HFFc6 (cell line): ENCODE measurements at regions not wholly inside any gene's neighbourhood (a gene's known extent, or its start where the extent isn't known, plus 50 kb on each side); places are given as distances from the start of the nearest gene placed in this dataset.

Source experiments
- DNase-seq: peaks from one replicate; pipeline ENCODE4 v3.0.0-alpha.2; 2018
- H3K27ac Mint-ChIP-seq: 2 replicates; pipeline ENCODE4 v1.8.0; 2020; ENCODE audit warnings: mild to moderate bottlenecking, mixed read lengths
- H3K27me3 Mint-ChIP-seq: 2 replicates; pipeline ENCODE4 v1.8.0; 2021; ENCODE audit warnings: mild to moderate bottlenecking, moderate library complexity, mixed read lengths; ENCODE audit not compliant: insufficient read depth
- H3K36me3 Mint-ChIP-seq: 2 replicates; pipeline ENCODE4 v1.8.0; 2021; ENCODE audit warnings: low read depth, mixed read lengths
- H3K4me1 Mint-ChIP-seq: 2 replicates; pipeline ENCODE4 v1.8.0; 2020; ENCODE audit warnings: low read depth, mixed read lengths
- H3K4me3 Mint-ChIP-seq: 2 replicates; pipeline ENCODE4 v1.8.0; 2020; ENCODE audit warnings: mild to moderate bottlenecking, moderate library complexity, mixed read lengths
- H3K9me3 Mint-ChIP-seq: 2 replicates; pipeline ENCODE4 v1.8.0; 2020; ENCODE audit warnings: mild to moderate bottlenecking, mixed read lengths
- CTCF ChIP-seq: fragments of 200-600 bp; sonication (generic); IDR thresholded peaks from 2 replicates; pipeline ENCODE4 v1.5.0; 2021; ENCODE audit warnings: antibody characterized with exemption, mild to moderate bottlenecking

DNA sequence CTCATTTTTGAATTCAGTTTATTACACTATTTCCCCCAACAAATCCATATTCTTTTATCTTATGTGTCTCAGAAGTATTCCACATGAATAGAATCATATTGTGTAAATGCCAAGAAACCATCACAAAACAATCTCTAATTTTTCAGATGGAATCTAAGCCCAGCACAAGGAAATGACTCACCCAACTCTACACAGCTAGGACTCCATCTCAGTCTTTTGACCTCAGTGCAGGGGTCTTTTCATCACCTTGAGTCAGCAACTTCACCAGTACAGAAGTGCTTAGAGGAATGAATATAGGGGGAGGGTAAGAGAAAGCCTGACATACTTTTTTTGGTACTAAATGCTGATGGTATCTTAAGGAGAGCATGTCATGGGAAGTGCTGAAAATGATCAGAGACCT is 169.3 kb upstream of the LRRN1 start:
- no peaks in the 10 kb centered on the region for H3K36me3 Mint-ChIP-seq
- TF ChIP-seq CTCF = no peak
- H3K27me3 Mint-ChIP-seq = no peaks in the 10 kb centered on the region; the same call in 1 of the 2 replicates

GRCh38 chr3:3628676-3629328 is 170.4 kb upstream of the LRRN1 start:
- no peak for DNase-seq
- TF ChIP-seq CTCF = no peak
- no peaks in the 10 kb centered on the region for H3K36me3 Mint-ChIP-seq
- no peak overlapping the region for H3K27ac Mint-ChIP-seq
- H3K27me3 Mint-ChIP-seq = no peaks in the 10 kb centered on the region; the same call in 1 of the 2 replicates
- peaks cover 46% of the 10 kb centered on the region for H3K9me3 Mint-ChIP-seq
- no peaks in the 10 kb centered on the region; the same call in 1 of the 2 replicates for H3K4me1 Mint-ChIP-seq
- H3K4me3 Mint-ChIP-seq = no peak overlapping the region

More for the DNA sequence above, 169.3 kb upstream of the LRRN1 start:
- H3K4me1 Mint-ChIP-seq = no peaks in the 10 kb centered on the region; the same call in 1 of the 2 replicates
- no peak overlapping the region for H3K27ac Mint-ChIP-seq
- H3K9me3 Mint-ChIP-seq = peaks cover 55% of the 10 kb centered on the region
- H3K4me3 Mint-ChIP-seq = no peak overlapping the region
- no peak for DNase-seq

DNA sequence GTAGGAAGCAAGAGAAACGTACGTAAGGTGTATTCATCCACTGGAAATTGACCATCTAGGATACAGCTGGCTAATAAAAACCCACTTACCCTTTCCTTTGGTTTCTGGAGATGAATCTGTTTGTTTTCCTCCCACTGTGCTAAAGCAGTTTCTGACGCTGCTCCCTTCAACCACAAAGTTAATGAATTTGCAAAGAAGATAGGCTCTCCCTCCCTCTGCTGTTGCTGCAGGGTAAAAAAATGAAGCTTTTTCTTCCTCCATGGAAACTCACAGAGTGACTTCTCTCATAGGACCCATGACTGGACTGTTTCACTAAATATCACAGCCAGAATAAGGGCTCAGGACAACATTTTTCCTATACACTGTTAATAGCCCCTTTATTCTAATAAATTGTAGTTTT is 172.1 kb upstream of the LRRN1 start:
- H3K36me3 Mint-ChIP-seq = no peaks in the 10 kb centered on the region
- no peaks in the 10 kb centered on the region; the same call in 1 of the 2 replicates for H3K27me3 Mint-ChIP-seq
- no peaks in the 10 kb centered on the region; the same call in 1 of the 2 replicates for H3K4me1 Mint-ChIP-seq
- no peak overlapping the region for H3K4me3 Mint-ChIP-seq
- H3K27ac Mint-ChIP-seq = no peak overlapping the region
- no peak for DNase-seq
- H3K9me3 Mint-ChIP-seq = peaks cover 44% of the 10 kb centered on the region
- TF ChIP-seq CTCF = no peak

DNA sequence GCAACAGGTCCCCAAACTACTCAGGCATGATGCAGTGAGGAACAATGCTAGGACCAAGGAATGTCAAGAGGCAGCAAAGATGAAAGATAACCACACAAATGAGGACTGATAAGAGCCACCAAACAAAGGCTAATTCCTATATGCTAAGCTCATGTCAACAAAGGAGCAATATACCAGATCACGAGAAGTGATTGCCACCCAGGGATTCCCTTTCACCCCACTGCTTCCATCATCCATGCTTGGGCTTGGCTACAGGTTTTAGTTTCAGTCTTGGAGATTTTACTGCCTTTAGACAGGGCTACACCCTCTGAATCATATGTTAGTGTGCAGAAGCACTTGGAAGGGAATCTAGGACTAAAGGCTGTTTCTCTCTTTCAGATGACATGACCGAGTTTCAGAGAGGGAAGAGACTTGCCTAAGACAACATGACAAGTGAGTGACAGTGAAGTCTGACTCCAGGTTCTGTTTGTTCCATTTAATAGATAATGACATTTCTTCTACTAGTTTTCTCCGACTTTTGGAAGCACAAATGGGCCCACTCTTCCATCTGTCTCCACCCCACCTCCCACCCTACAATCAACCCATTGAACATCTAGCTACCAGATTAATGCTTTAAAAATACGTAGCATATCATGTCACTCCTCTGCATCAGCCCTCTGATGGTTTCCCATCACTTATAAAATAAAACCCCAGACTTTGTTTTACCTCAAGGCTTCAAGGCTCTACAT is 173.5 kb upstream of the LRRN1 start:
- peaks cover 38% of the 10 kb centered on the region for H3K9me3 Mint-ChIP-seq
- no peak for TF ChIP-seq CTCF
- no peaks in the 10 kb centered on the region; the same call in 1 of the 2 replicates for H3K27me3 Mint-ChIP-seq
- H3K4me3 Mint-ChIP-seq = no peak overlapping the region
- H3K36me3 Mint-ChIP-seq = no peaks in the 10 kb centered on the region
- no peaks in the 10 kb centered on the region; the same call in 1 of the 2 replicates for H3K4me1 Mint-ChIP-seq
- H3K27ac Mint-ChIP-seq = no peak overlapping the region
- DNase-seq = no peak

DNA sequence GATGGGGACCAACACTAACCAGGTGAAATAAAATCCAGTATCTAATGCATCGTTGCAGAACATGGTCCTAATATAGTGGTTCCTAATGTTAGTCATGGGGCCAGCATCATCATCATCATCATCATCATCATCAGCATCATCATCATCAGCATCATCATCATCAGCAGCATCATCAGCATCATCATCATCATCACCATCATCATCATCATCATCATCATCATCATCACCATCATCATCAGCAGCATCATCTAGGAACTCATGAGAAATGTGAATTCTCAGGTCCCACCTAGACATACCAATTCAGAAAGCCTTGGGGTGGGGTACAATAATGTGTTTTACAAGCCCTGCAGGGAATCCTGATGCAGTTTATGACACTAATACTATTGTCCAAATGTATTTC is 179.4 kb upstream of the LRRN1 start:
- TF ChIP-seq CTCF = no peak
- Mint-ChIP-seq H3K27me3 (no peaks in the 10 kb centered on the region), H3K9me3 (peaks cover 38% of the 10 kb centered on the region), H3K36me3 (no peaks in the 10 kb centered on the region; the same call in 1 of the 2 replicates), H3K4me3 (no peak overlapping the region), H3K4me1 (no peaks in the 10 kb centered on the region), H3K27ac (no peak overlapping the region)
- DNase-seq = no peak
